Activated CD8-positive, alpha-beta T cell treated with anti-CD3 and anti-CD28 coated beads for 36 hours (primary cell): ENCODE measurements at regions not wholly inside any gene's neighbourhood (a gene's known extent, or its start where the extent isn't known, plus 50 kb on each side); places are given as distances from the start of the nearest gene placed in this dataset.

ENCODE experiments used
- ATAC-seq: fragments of 200-7000 bp; cut with Tn5 transposase; one replicate; pipeline ENCODE4 v1.10.0; 2021; ENCODE audit warnings: mild to moderate bottlenecking, moderate library complexity
- CTCF ChIA-PET: fragments of 350-600 bp; sonication (Branson Sonifier 250); formaldehyde crosslinking; loops from one replicate; lab custom pipeline; 2021; ENCODE audit warnings: antibody characterized with exemption; lab: Charles Lee
- POLR2A ChIA-PET: fragments of 350-600 bp; sonication (Branson Sonifier 250); formaldehyde crosslinking; loops from one replicate; lab custom pipeline; 2021; ENCODE audit warnings: antibody characterized with exemption; lab: Charles Lee
- DNase-seq: peaks from one replicate; pipeline ENCODE4 v3.0.0-alpha.2; 2020
- H3K27ac Mint-ChIP-seq: one replicate; pipeline ENCODE4 v1.8.0; 2021; ENCODE audit warnings: mild to moderate bottlenecking, mixed read lengths
- H3K27me3 Mint-ChIP-seq: one replicate; pipeline ENCODE4 v1.8.0; 2021; ENCODE audit warnings: mixed read lengths
- H3K36me3 Mint-ChIP-seq: one replicate; pipeline ENCODE4 v1.8.0; 2021; ENCODE audit warnings: low read depth, mixed read lengths
- H3K4me1 Mint-ChIP-seq: one replicate; pipeline ENCODE4 v1.8.0; 2021; ENCODE audit warnings: low read depth, mixed read lengths
- H3K4me3 Mint-ChIP-seq: one replicate; pipeline ENCODE4 v1.8.0; 2021; ENCODE audit warnings: mild to moderate bottlenecking, moderate library complexity, mixed read lengths
- H3K9me3 Mint-ChIP-seq: one replicate; pipeline ENCODE4 v1.8.0; 2021; ENCODE audit warnings: mixed read lengths
- intact Hi-C: fragments of 100-400 bp; cut with micrococcal nuclease; formaldehyde crosslinking; loops from one replicate; pipeline ENCODE4 v1.10.0; 2022
- TF ChIP-seq, protein P1 (sequence below): fragments of 200-600 bp; IDR thresholded peaks from one replicate; pipeline ENCODE4 v1.8.0; 2022; ENCODE audit warnings: antibody characterized with exemption, mild to moderate bottlenecking

DNA sequence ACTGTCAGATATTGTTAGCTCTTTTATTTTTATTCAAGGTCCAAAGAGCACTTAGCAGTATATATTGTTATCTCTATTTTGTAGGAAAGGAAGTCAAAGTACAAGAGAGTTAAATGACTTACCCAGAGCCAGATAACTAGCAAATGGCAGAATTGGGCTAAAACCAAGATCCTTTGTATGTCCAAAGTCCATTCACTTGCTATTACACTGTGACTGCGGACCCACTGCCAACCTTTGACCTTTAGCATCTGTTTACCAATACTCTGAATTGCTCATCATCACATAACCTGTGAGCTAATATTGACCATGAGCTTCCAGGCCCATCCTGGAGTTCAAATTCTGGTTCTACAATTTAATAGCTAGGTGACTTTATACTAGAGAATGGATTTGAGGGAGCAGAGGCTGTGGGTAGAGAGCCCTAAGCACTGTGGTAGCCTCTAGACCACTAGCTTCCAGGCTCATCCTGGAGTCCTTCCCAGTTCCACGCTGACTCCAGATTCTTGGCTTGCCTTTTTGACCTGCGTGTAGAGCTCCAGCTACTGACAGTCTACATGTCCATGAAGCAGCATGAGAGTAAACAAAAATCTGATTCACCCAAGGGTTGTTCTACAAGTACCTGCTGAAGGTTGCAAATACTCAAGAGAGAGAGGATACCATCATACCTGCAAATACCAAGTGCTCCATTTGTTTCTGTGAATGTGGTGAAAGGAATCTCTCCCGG lies 424.0 kb downstream of the SH3GL2 start:
- ChIA-PET CTCF (no interaction called here), POLR2A (no interaction called here)
- ATAC-seq (no peak), DNase-seq (no peak)
- Mint-ChIP-seq H3K27ac (no peak overlapping the region), H3K4me1 (no peaks in the 10 kb centered on the region), H3K27me3 (no peaks in the 10 kb centered on the region), H3K36me3 (no peaks in the 10 kb centered on the region), H3K4me3 (no peak overlapping the region), H3K9me3 (no peaks in the 10 kb centered on the region)
- intact Hi-C loops = no loop called here
- TF ChIP-seq, protein P1, sequence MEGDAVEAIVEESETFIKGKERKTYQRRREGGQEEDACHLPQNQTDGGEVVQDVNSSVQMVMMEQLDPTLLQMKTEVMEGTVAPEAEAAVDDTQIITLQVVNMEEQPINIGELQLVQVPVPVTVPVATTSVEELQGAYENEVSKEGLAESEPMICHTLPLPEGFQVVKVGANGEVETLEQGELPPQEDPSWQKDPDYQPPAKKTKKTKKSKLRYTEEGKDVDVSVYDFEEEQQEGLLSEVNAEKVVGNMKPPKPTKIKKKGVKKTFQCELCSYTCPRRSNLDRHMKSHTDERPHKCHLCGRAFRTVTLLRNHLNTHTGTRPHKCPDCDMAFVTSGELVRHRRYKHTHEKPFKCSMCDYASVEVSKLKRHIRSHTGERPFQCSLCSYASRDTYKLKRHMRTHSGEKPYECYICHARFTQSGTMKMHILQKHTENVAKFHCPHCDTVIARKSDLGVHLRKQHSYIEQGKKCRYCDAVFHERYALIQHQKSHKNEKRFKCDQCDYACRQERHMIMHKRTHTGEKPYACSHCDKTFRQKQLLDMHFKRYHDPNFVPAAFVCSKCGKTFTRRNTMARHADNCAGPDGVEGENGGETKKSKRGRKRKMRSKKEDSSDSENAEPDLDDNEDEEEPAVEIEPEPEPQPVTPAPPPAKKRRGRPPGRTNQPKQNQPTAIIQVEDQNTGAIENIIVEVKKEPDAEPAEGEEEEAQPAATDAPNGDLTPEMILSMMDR = no peak

DNA sequence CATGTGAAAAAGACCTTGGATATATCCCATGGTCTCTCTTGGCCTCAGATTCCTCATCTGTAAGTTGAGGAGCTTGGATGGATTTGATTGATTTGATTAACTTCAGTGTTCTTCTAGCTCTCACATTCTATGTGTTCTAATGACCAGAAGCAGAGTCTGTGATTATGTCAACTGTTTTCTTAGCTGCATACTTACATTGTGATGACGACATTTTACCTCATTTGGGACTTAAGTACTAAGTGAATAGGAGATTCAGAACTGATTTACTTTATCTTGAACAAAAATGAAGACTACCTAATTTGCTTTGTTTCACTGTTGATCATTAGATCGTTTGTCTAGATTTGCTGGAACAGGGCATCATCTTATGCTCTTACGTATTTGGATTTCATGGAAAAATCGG lies 427.7 kb downstream of the SH3GL2 start:
- ChIA-PET POLR2A (no interaction called here), CTCF (no interaction called here)
- no peak for DNase-seq
- Mint-ChIP-seq H3K27me3 (no peaks in the 10 kb centered on the region), H3K36me3 (no peaks in the 10 kb centered on the region), H3K9me3 (no peaks in the 10 kb centered on the region), H3K4me3 (no peak overlapping the region), H3K4me1 (no peaks in the 10 kb centered on the region), H3K27ac (no peak overlapping the region)
- intact Hi-C loops = no loop called here
- ATAC-seq = no peak
- TF ChIP-seq, protein P1 = no peak

DNA sequence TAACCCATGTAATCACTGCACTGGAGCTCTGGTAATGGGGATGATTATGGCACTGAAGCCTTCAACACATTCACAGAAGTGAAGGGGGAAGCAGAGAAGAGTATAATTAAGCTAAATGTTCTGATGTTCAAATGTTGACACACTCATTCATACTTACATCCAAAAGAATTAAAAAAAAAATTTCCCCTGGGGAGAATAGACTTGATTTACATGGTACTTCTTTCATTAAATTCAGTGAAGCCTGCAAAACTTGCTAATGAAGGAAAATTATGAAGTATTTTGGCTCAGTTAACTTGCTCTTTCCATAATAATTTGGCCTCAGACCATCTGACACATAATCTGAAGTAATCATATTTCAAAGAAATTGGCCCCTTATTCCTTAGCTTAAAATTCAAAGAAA lies 428.8 kb downstream of the SH3GL2 start:
- intact Hi-C loops = no loop called here
- ATAC-seq (no peak), DNase-seq (no peak)
- H3K27ac Mint-ChIP-seq = no peak overlapping the region
- no peak overlapping the region for H3K4me3 Mint-ChIP-seq
- no peaks in the 10 kb centered on the region for H3K36me3 Mint-ChIP-seq
- POLR2A ChIA-PET = no interaction called here
- TF ChIP-seq, protein P1 = no peak
- no peaks in the 10 kb centered on the region for H3K9me3 Mint-ChIP-seq
- CTCF ChIA-PET = no interaction called here
- H3K27me3 Mint-ChIP-seq = no peaks in the 10 kb centered on the region
- no peaks in the 10 kb centered on the region for H3K4me1 Mint-ChIP-seq

DNA sequence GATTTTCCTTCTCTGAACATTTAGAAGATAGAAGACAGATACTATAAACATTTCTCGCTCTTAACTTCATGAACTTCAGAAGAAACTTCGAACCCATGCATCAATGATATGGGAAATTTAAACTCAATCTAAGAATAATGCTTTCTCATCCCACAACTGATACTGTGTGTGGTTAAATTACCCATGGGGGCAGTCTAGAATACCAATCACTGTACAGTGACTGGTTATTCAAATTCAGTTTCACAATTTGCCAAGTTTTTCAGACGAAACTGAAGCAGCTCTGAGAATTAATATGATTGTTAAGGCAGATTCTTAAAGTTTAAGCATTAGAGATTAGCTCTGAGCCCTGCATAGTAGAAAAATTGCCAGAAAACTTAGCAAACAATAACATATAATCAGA lies 431.0 kb downstream of the SH3GL2 start:
- ChIA-PET CTCF (no interaction called here), POLR2A (no interaction called here)
- Mint-ChIP-seq H3K27ac (no peak overlapping the region), H3K4me3 (no peak overlapping the region), H3K36me3 (no peaks in the 10 kb centered on the region), H3K4me1 (no peaks in the 10 kb centered on the region), H3K27me3 (no peaks in the 10 kb centered on the region), H3K9me3 (no peaks in the 10 kb centered on the region)
- no peak for DNase-seq
- TF ChIP-seq, protein P1 = no peak
- no peak for ATAC-seq
- intact Hi-C loops = no loop called here

DNA sequence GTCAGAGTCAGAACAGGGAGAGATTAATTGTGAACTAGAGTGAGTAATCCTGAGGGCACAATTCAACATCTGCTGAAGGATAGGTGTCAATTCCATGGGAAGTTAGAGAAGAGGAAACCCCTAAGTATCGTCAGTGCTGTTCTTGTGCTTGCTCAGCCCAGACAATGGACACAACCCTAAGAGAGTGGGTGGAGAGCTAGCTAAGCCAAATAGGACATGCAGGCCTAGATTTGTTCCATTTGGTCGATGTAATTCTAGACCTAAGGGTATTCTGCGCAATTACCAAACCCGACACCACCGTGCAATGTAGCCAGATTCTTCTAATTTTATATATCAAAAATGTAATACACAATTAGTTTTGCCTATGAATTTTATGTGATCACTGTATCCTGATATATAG lies 431.6 kb downstream of the SH3GL2 start:
- H3K4me3 Mint-ChIP-seq = no peak overlapping the region
- CTCF ChIA-PET = no interaction called here
- H3K27me3 Mint-ChIP-seq = no peaks in the 10 kb centered on the region
- POLR2A ChIA-PET = no interaction called here
- no peak overlapping the region for H3K27ac Mint-ChIP-seq
- DNase-seq = no peak
- ATAC-seq = no peak
- TF ChIP-seq, protein P1 = no peak
- no peaks in the 10 kb centered on the region for H3K4me1 Mint-ChIP-seq
- intact Hi-C loops = no loop called here
- no peaks in the 10 kb centered on the region for H3K36me3 Mint-ChIP-seq
- H3K9me3 Mint-ChIP-seq = no peaks in the 10 kb centered on the region
